NCI-H1436 (cell line): ENCODE measurements at regions not wholly inside any gene's neighbourhood (a gene's known extent, or its start where the extent isn't known, plus 50 kb on each side); places are given as distances from the start of the nearest gene placed in this dataset.
"Not testable (repeated sequence)": the region's sequence is repeated elsewhere in the genome, so short reads cannot be mapped to it uniquely, and the experiment has no call there.

Experiments used
- DNase-seq: peaks from one replicate; lab custom pipeline; 2025; lab: John Stamatoyannopoulos, UW

- no peak for DNase-seq
Observed at GRCh38 chr14:106248321-106249192, 722.2 kb downstream of the TMEM121 start.

DNA sequence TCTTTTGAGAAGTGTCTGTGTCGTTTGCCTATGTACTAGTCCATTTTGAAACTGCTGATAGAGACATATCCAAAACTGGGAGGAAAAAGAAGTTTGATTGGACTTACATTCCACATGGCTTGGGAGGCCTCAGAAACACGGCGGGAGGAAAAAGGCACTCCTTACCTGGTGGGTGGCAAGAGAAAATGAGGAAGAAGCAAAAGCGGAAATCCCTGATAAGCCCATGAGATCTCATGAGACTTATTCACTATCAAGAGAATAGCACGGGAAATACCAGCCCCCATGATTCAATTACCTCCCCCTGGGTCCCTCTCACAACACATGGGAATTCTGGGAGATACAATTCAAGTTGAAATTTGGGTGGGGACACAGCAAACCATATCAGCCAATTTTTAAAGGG, 727.6 kb downstream of the TMEM121 start:
- not testable (repeated sequence) for DNase-seq

DNA sequence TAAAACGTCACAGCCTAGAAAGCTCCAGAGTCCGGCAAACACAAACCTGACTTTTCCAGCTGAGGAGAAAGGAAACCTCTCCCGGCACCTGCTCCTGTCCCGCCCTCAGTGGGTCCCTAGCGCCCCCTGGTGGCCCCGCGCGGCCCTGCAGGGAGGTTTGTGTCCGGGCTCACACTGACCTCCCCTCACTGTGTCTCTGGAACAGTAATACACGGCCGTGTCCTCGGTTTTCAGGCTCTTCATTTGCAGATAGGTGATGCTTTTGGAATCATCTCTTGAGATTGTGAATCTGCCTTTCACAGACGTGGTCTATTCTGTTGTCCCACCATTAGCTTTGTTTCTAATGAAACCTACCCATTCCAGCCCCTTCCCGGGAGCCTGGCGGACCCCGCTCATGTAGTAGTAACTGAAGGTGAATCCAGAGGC, 731.2 kb downstream of the TMEM121 start:
- DNase-seq, result peak; percentile 26

DNA sequence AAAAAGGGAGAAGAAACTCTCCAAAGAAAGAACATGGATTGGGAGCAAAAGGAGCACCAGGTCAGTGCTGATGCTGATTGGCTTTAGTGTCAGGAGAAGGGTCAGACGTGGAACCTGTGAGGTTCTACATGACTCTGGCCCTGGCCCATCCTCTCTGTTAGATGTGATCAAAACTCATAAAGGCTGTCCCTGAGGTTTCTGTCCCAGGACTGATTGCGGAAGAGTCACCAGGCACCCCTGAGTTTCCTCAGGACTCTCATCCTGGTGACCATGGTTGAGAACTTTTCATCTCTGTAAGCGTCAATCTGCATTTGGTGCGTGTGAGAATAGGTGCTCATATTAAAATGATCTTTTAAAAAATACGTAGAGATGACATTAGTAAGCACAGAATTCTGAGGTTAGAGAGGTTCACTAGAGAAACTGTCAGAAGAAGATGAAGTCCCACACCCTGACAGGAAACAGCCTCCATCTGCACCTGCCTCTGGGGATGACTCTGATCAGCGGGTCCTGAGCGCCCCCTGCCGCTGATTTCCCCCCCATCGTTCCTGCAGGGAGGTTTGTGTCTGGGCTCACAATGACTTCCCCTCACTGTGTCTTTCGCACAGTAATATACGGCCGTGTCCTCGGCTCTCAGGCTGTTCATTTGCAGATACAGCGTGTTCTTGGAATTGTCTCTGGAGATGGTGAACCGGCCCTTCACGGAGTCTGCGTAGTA, 741.8 kb downstream of the TMEM121 start:
- peak; percentile 21 for DNase-seq

DNA sequence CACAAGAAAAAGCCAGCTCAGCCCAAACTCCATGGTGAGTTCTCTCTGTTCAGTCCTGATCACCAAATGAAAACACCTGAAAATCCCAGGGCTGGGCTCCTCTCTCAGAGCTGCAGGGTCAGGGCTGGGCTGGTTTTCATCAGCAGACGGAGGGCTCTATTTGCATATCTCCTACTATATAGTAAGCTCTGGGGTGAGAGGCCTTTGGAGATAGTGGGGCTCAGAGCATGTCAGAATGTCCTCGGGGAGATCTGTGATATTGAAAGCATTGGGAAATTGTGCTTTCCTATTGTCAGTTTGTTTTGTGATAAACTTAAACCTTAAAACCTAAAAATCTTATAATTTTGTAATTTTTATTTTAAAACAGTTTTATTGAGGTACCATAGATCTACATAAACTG, 742.6 kb downstream of the TMEM121 start:
- no peak for DNase-seq

DNA sequence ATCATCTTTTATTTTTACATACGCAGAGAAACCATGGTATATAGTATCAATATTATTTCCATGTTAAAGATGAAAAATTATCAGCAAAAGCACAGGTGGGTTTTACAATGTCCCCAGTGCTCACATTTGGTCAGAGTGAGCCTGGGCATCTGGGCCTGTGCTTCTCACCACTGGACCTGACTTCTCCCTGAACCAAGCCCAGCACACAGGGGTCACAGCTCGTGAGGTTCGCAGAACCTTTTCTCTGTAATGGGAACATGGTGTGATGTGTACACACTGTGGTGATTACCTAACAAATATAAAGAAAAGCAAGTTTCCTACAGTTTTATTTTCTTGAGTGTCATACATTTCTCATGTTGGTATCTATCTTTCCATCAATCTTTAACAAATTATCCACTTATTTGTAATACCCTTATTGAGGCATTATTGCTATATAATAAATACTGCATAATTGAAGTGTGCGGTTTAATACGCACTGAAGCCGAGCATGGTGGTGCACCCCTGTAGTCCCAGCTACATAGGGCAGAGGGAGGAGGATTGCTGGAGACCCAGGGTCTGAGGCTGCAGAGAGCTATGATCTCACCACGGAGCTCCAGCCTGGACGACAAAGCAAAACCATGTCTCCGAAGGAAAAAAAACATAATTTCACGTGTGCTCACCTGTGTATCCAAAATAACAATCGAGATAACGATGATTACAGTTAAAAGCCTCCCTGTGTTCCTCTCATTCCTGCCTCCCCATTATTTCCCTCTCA, 743.2 kb downstream of the TMEM121 start:
- DNase-seq, result no peak

GRCh38 chr14:106270476-106271121, 744.2 kb downstream of the TMEM121 start:
- DNase-seq, result not testable (repeated sequence)

DNA sequence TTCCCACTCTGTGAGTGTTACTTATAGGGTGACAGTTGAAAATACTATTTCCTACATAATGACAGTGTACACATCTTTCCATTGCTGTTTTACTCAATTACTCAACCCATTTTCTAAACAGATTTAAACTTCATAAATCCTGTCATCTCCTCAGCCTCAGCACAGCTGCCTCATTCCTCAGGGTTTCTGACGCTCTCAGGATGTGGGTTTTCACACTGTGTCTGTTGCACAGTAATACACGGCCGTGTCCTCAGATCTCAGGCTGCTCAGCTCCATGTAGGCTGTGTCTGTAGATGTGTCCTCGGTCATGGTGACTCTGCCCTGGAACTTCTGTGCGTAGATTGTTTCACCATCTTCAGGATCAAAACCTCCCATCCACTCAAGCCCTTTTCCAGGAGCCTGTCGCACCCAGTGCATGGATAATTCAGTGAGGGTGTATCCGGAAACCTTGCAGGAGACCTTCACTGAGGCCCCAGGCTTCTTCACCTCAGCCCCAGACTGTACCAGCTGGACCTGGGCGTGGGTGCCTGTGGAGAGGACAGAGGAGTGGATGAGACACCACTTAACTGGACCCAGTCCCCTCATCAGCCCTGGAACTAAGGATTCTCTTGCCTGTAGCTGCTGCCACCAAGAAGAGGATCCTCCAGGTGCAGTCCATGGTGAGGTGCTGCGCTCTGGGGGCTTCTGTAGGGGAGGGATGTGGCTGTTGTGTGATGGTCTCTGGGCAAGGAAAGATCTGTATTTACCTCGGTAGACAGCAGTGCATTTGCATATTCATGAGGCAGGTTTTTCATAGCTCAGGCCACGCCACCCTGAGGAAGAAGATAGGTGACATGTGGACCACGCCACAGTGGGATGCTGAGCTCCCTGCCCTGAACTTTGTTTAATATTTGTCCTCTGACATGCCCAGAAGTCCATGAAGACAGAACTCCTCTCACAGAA, 750.2 kb downstream of the TMEM121 start:
- DNase-seq, result no peak

- peak; percentile 24 for DNase-seq
Observed at GRCh38 chr14:106277503-106277902, 751.1 kb downstream of the TMEM121 start.

DNA sequence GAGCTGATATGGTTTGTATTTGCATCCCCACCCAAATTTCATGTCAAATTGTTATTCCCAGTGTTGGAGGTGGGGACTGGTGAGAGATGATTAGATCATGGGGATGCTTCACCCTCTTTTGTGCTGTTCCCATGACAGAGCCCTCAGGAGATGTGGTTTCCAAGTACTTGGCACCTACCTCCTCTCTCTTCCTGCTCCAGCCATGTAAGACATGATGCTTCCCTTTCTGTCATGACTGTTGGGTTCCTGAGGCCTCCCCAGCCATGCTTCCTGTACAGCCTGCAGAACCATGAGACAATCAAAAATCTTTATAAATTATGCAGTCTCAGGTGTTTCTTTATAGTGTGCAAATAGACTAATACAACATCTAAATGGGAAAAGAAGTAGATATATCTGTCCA, 754.5 kb downstream of the TMEM121 start:
- DNase-seq, result no peak

GRCh38 chr14:106286697-106287290, 760.4 kb downstream of the TMEM121 start:
- DNase-seq, result no peak

DNA sequence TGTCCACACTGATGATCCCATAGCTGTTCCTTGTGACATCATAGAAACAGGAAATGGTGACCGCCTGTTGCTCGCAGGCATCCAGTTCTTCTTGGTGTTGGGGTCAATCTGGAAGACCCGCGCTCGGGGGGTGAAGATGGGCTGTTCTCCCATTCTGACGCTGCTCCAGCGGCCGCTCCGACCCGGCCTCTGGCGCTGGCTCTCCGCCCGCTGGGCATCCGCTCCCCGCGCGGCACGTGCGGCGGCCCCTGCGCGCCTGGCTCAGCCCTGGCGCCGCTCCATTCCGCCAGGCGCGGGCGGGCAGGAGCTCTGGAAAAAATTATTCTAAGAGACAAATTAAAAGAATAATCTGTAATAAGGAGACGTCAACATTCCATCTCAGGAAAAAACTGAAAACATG, 761.1 kb downstream of the TMEM121 start:
- no peak for DNase-seq

- no peak for DNase-seq
Observed at GRCh38 chr14:106291626-106292025, 765.2 kb downstream of the TMEM121 start.

GRCh38 chr14:106294324-106294723, 767.9 kb downstream of the TMEM121 start:
- DNase-seq, result no peak

- DNase-seq, result not testable (repeated sequence)
Observed at GRCh38 chr14:106300951-106301510, 774.6 kb downstream of the TMEM121 start.

DNA sequence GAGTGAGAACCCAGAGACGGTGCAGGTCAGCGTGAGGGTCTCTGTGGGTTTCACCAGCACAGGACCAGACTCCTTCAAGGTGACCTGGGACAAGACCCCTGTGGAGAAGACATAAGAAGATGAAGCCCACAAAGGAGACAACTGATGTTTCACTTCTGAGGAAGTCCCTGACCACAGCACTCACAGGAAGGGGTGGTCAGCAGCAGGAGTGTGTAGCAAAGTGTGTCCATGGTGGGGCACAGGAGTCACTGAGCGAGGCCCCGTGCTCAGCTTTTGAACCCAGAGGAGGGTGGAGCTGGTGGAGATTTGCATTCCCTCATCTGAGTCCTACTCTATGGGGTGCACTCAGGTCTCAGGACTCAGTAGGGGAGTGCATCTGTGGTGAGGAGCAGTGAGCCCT, 775.2 kb downstream of the TMEM121 start:
- not testable (repeated sequence) for DNase-seq

DNA sequence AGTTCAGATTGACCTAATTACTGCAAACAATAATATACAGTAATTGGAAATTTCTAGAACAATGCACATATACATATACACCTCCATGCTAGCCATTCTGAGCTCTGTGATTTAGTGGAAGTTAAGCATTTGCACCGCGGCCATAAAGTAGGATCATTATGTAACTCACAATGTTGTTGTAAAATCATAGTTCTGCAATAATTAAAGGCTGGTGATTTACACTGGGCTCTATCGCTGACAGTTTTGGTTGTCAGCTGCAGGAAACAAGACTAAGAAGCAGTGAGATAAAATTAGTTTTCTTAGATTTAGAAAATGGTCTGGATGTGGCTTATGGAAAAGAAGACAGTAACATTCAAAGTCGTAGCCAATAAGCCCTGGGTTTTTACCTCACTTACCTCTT, 776.3 kb downstream of the TMEM121 start:
- DNase-seq, result no peak

- DNase-seq, result no peak
Observed at GRCh38 chr14:106304271-106304670, 777.9 kb downstream of the TMEM121 start.

- no peak for DNase-seq
Observed at GRCh38 chr14:106308839-106309389, 782.5 kb downstream of the TMEM121 start.

DNA sequence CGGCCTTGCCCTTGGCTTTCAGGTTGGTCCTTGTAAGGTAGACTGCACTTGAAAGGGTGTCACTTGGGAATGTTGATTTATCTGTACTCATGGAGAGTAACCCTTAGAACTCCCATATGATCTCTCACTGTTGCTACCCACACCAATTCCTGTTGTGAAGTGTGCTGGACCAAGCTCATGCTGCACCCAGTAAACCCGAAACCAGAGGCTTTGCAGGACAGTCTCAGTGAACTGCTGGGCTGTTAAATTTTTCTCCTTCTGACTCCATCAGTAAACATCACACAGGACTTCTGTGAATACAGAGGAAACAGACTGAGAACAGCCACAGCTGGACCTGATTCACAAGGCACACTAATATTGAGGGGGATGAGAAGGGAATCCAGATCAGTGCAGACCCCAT, 783.0 kb downstream of the TMEM121 start:
- no peak for DNase-seq
